ENCODE measurements at regions not wholly inside any gene's neighbourhood (a gene's known extent, or its start where the extent isn't known, plus 50 kb on each side); places are given as distances from the start of the nearest gene placed in this dataset.

- H3K36me3 ChIP-seq (ENCODE audit: insufficient read depth, low read length) = no peaks in the 10 kb centered on the region
- H3K4me3 ChIP-seq (ENCODE audit: low read length, poor library complexity, severe bottlenecking) = no peak overlapping the region
- H4K20me1 ChIP-seq (ENCODE audit: insufficient read depth, low read length, poor library complexity, severe bottlenecking) = no peaks in the 10 kb centered on the region
- H2AFZ ChIP-seq (ENCODE audit: low read length) = no peak overlapping the region
- H3K79me2 ChIP-seq (ENCODE audit: insufficient read depth, low read length) = no peaks in the 10 kb centered on the region
- no peaks in the 10 kb centered on the region for H3K4me1 ChIP-seq (ENCODE audit: insufficient read depth, low read length, poor library complexity, severe bottlenecking)
- no peaks in the 10 kb centered on the region for H3F3A ChIP-seq (ENCODE audit: low read depth)
- no peaks in the 10 kb centered on the region for H3K9me3 ChIP-seq (ENCODE audit: insufficient read depth, low read depth, low read length)
- H3K27me3 ChIP-seq (ENCODE audit: insufficient read depth, low read length, poor library complexity, severe bottlenecking) = no peaks in the 10 kb centered on the region
- TF ChIP-seq CTCF (conservative IDR thresholded peaks at IDR 0.05; ENCODE audit: low read length) = no peak
- no peak for TF ChIP-seq EZH2phosphoT487 (IDR thresholded peaks at IDR 0.05; ENCODE audit: borderline replicate concordance)
- H3K9me2 ChIP-seq (replicated peaks; ENCODE audit: low read depth, low read length) = no peaks in the 10 kb centered on the region
- no peak overlapping the region for H3K9ac ChIP-seq (ENCODE audit: low read depth, low read length, poor library complexity, severe bottlenecking)
- H3K4me2 ChIP-seq (ENCODE audit: low read depth, low read length, poor library complexity, severe bottlenecking) = no peak overlapping the region
Measured at GRCh38 chr5:93082981-93083380, 498.0 kb downstream of the NR2F1-AS1 start.

- Histone ChIP-seq H4K20me1 (ENCODE audit: insufficient read depth, low read length, poor library complexity, severe bottlenecking) (no peaks in the 10 kb centered on the region), H3K27me3 (ENCODE audit: insufficient read depth, low read length, poor library complexity, severe bottlenecking) (no peaks in the 10 kb centered on the region), H3K79me2 (ENCODE audit: insufficient read depth, low read length) (no peaks in the 10 kb centered on the region), H3K9me3 (ENCODE audit: insufficient read depth, low read depth, low read length) (no peaks in the 10 kb centered on the region), H2AFZ (ENCODE audit: low read length) (no peak overlapping the region), H3F3A (ENCODE audit: low read depth) (no peaks in the 10 kb centered on the region), H3K4me1 (ENCODE audit: insufficient read depth, low read length, poor library complexity, severe bottlenecking) (no peaks in the 10 kb centered on the region), H3K9me2 (replicated peaks; ENCODE audit: low read depth, low read length) (no peaks in the 10 kb centered on the region), H3K4me2 (ENCODE audit: low read depth, low read length, poor library complexity, severe bottlenecking) (no peak overlapping the region), H3K9ac (ENCODE audit: low read depth, low read length, poor library complexity, severe bottlenecking) (no peak overlapping the region), H3K4me3 (ENCODE audit: low read length, poor library complexity, severe bottlenecking) (no peak overlapping the region), H3K36me3 (ENCODE audit: insufficient read depth, low read length) (no peaks in the 10 kb centered on the region)
- TF ChIP-seq EZH2phosphoT487 (IDR thresholded peaks at IDR 0.05; ENCODE audit: borderline replicate concordance) (no peak), CTCF (conservative IDR thresholded peaks at IDR 0.05; ENCODE audit: low read length) (no peak)
Measured at GRCh38 chr5:93079046-93079445, 502.0 kb downstream of the NR2F1-AS1 start.

- Histone ChIP-seq H3K9me2 (replicated peaks; ENCODE audit: low read depth, low read length) (no peaks in the 10 kb centered on the region), H3K4me2 (ENCODE audit: low read depth, low read length, poor library complexity, severe bottlenecking) (no peak overlapping the region), H3K79me2 (ENCODE audit: insufficient read depth, low read length) (no peaks in the 10 kb centered on the region), H3K9me3 (ENCODE audit: insufficient read depth, low read depth, low read length) (no peaks in the 10 kb centered on the region), H4K20me1 (ENCODE audit: insufficient read depth, low read length, poor library complexity, severe bottlenecking) (no peaks in the 10 kb centered on the region), H3K9ac (ENCODE audit: low read depth, low read length, poor library complexity, severe bottlenecking) (no peak overlapping the region), H2AFZ (ENCODE audit: low read length) (no peak overlapping the region), H3F3A (ENCODE audit: low read depth) (no peaks in the 10 kb centered on the region), H3K4me1 (ENCODE audit: insufficient read depth, low read length, poor library complexity, severe bottlenecking) (no peaks in the 10 kb centered on the region), H3K27me3 (ENCODE audit: insufficient read depth, low read length, poor library complexity, severe bottlenecking) (no peaks in the 10 kb centered on the region), H3K4me3 (ENCODE audit: low read length, poor library complexity, severe bottlenecking) (no peak overlapping the region), H3K36me3 (ENCODE audit: insufficient read depth, low read length) (no peaks in the 10 kb centered on the region)
- TF ChIP-seq CTCF (conservative IDR thresholded peaks at IDR 0.05; ENCODE audit: low read length) (no peak), EZH2phosphoT487 (IDR thresholded peaks at IDR 0.05; ENCODE audit: borderline replicate concordance) (no peak)
Measured at GRCh38 chr5:93078082-93079038, 502.7 kb downstream of the NR2F1-AS1 start.

Data from Loucy (cell line).